Brain microvascular endothelial cell (primary cell): ENCODE measurements at regions not wholly inside any gene's neighbourhood (a gene's known extent, or its start where the extent isn't known, plus 50 kb on each side); places are given as distances from the start of the nearest gene placed in this dataset.
A peak's percentile ranks its signal among the peaks of the same experiment; 100 is the strongest.

ENCODE experiments used
- DNase-seq: peaks from one replicate; pipeline ENCODE4 v3.0.0-alpha.2; 2020
- H3K27ac ChIP-seq: fragments of 250-450 bp; sonication (Bioruptor Pico); 2 replicates; pipeline ENCODE4 v1.5.1; 2020; ENCODE audit warnings: mild to moderate bottlenecking, moderate library complexity
- H3K27me3 ChIP-seq: fragments of 250-450 bp; sonication (Bioruptor Pico); replicated peaks from 2 replicates; pipeline ENCODE4 v1.5.1; 2020; ENCODE audit warnings: mild to moderate bottlenecking
- H3K36me3 ChIP-seq: fragments of 250-450 bp; sonication (Bioruptor Pico); replicated peaks from 2 replicates; pipeline ENCODE4 v1.5.1; 2020; ENCODE audit warnings: mild to moderate bottlenecking
- H3K4me3 ChIP-seq: 2 replicates; pipeline ENCODE4 v1.5.1; 2011; ENCODE audit warnings: low read depth, mild to moderate bottlenecking, control low read depth, low read length, moderate library complexity
- CTCF ChIP-seq: IDR thresholded peaks from 2 replicates; pipeline ENCODE4 v1.5.1; 2011; ENCODE audit warnings: low read depth, mild to moderate bottlenecking, moderate library complexity, low read length, control low read depth, inconsistent platforms; ENCODE audit errors: missing control alignments
- in situ Hi-C: cut with HindIII; loops from 2 replicates; pipeline ENCODE4 v1.10.0; 2017; ENCODE audit warnings: low sequenced_read_pairs, low pct_ligation_motif_present

- H3K27ac ChIP-seq, result no peak overlapping the region
- no peak overlapping the region for H3K4me3 ChIP-seq
- DNase-seq, result no peak
- in situ Hi-C loops, result no loop called here
- no peaks in the 10 kb centered on the region for H3K36me3 ChIP-seq
- TF ChIP-seq CTCF, result no peak
- H3K27me3 ChIP-seq, result no peaks in the 10 kb centered on the region
Measured at GRCh38 chr1:47524272-47524671, 86.4 kb downstream of the FOXD2 start.

GRCh38 chr1:47527653-47528272 lies 89.9 kb downstream of the FOXD2 start:
- peak; percentile 69 for TF ChIP-seq CTCF
- Histone ChIP-seq H3K27me3 (no peaks in the 10 kb centered on the region), H3K27ac (no peak overlapping the region), H3K4me3 (no peak overlapping the region), H3K36me3 (no peaks in the 10 kb centered on the region)
- in situ Hi-C loops, result no loop called here
- peak; percentile 16 for DNase-seq

- Histone ChIP-seq H3K27me3 (no peaks in the 10 kb centered on the region), H3K4me3 (no peak overlapping the region), H3K36me3 (no peaks in the 10 kb centered on the region), H3K27ac (no peak overlapping the region)
- DNase-seq, result no peak
- in situ Hi-C loops, result no loop called here
- TF ChIP-seq CTCF, result peak; percentile 52
Measured at GRCh38 chr1:47529520-47530098, 91.8 kb downstream of the FOXD2 start.

- DNase-seq, result peak; percentile 75
- H3K4me3 ChIP-seq, result peak overlapping the region; percentile 44
- in situ Hi-C loops, result no loop called here
- H3K36me3 ChIP-seq, result no peaks in the 10 kb centered on the region
- TF ChIP-seq CTCF, result no peak
- H3K27me3 ChIP-seq, result no peaks in the 10 kb centered on the region
- no peak overlapping the region for H3K27ac ChIP-seq
Measured at GRCh38 chr1:47532921-47533792, 95.3 kb downstream of the FOXD2 start.

DNA sequence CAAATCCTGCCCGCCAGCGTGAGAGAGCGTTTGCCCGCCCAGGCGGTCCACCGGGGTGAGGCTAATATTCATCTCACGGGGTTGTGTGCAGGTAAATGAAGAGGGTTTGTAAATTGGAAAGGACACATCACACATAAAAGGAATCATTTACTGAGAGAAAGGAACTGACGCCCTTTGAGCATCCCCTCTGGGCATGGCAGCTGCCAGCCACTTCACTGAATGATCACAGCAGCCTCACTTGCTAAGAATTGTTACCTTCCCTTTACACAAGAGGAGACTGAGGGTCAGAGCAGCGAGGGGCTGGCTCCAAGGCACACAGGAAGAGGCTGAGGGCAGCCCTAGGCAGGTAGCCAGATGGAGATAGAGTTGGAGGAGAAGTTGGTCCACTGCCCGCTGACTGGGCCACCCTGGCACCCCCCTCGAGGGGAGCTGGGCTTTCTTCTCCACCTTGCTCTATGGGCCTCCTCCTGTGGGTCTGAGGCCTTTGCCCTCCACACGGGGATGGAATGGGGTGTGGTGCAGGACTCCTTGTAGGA lies 96.0 kb downstream of the FOXD2 start:
- in situ Hi-C loops, result no loop called here
- Histone ChIP-seq H3K36me3 (no peaks in the 10 kb centered on the region), H3K27me3 (no peaks in the 10 kb centered on the region), H3K4me3 (peak overlapping the region; percentile 3), H3K27ac (no peak overlapping the region)
- no peak for DNase-seq
- no peak for TF ChIP-seq CTCF
